Breast epithelium (tissue), 3 donors: ENCODE measurements at regions not wholly inside any gene's neighbourhood (a gene's known extent, or its start where the extent isn't known, plus 50 kb on each side); places are given as distances from the start of the nearest gene placed in this dataset.
"Not testable (repeated sequence)": the region's sequence is repeated elsewhere in the genome, so short reads cannot be mapped to it uniquely, and the experiment has no call there.

Source experiments
- CTCF ChIP-seq, 3 donors: fragments of 450-650 bp; IDR thresholded peaks; one replicate each; pipeline ENCODE4 v1.5.1; 2016 to 2017; ENCODE audit warnings: antibody characterized with exemption in 3 of 3, mild to moderate bottlenecking in 3 of 3, moderate library complexity in 3 of 3
- POLR2A ChIP-seq: fragments of 450-650 bp; IDR thresholded peaks from one replicate; pipeline ENCODE4 v1.6.1; 2016; ENCODE audit warnings: antibody characterized with exemption, mild to moderate bottlenecking, moderate library complexity

- TF ChIP-seq CTCF (IDR thresholded peaks at IDR 0.05); POLR2A: not testable (repeated sequence)
Measured at GRCh38 chr5:167299861-167300260, 991.6 kb upstream of the WWC1 start.
